ENCODE measurements at regions not wholly inside any gene's neighbourhood (a gene's known extent, or its start where the extent isn't known, plus 50 kb on each side); places are given as distances from the start of the nearest gene placed in this dataset.

DNA sequence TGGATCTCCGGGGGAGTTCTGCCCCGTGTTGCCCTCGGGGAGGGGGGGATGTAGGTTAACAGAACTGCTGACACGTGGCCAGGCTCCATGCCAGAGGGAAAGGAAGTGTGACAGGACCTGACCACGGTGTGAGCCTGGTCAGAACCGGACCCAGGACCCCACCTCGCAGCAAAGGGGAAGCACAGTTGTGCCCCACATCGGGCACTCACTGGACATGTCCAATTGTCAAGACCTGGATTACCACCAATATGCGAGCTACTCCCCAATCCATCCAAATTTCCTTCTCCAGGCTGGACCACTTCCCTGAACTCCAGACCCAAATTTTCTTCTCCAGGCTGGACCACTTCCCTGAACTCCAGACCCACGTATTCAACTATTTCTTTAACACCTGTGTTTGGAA lies 78.8 kb upstream of the PIWIL1 start:
- DNase-seq (ENCODE audit: low read depth in 2 of 2), result no peak

DNA sequence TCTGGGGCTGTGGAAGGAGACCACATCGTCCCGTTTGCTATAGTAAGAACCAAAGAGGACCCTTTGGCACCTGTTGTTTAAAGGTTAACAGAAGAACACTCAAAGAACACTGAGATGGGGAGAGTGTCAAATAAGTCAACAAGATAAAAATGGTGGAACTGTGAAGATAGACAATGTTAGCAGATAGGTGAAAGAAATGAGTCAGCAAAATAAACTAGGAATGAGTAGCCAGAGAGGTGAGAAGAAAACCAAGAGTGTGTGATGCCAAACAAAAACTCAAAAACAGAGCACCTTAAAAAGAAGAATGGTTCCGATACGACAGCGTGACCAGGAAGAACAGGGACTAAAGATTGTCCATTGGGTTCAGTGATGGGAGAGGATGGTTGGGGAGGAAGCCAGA lies 74.7 kb upstream of the PIWIL1 start:
- DNase-seq (ENCODE audit: low read depth in 2 of 2), result no peak

DNA sequence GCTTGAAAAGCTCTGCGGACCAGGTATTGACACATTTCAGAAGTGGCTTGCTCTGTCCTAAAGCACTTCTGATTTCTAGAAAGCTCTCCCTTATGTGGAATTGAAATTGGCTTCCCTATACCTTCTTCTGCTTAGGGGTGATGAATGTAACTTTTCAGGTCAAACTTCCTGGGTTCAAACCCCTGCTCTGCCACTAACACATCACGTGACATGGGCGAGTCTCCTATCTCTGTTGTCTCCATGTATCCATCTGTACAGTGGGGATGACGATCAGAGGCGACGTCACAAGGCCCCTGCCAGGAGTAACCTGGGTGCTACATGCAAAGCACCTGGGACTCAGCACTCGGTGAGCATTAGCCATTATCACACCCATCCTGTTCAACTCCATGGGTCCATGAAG lies 73.7 kb upstream of the PIWIL1 start:
- no peak for DNase-seq (ENCODE audit: low read depth in 2 of 2)

DNA sequence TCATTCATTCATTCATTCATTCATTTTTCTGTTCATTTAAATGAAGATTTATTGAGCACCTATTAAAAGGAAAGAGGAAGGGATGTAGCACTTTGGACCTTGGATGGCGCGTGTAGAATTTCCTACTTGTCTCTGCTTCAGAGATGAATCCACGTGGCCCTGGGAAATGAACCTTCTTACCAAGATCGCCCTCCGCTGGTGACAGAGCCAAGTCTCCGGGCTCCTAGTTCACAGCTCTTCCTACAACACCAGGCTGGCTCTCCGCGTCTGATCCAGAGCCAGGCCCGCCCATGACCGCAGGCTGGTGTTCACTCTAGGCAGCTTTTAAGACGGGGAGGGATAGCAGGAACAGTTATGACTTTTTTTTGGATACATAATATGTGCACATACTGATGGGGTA lies 70.9 kb upstream of the PIWIL1 start:
- no peak for DNase-seq (ENCODE audit: low read depth in 2 of 2)

DNA sequence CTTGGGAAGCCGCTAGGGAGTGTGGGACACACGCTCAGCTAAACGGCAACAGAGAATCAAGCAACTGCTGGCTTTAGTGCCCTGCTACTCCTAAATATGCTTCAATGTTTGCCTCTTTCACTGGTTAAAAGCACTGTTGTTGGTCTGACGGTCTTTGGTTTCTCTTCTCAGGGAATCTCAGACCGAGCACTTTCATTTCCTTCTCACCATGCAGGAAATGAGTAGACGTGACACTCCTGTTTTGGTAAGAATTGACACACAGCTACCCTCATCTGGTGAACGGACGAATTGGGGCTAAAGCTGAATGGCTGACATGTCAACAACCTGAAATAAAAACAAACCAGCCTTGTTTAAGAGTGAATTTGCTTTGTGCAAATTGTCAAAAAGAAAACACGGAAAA lies 57.5 kb upstream of the PIWIL1 start:
- no peak for DNase-seq (ENCODE audit: low read depth in 2 of 2)

- no peak for DNase-seq (ENCODE audit: low read depth in 2 of 2)
Observed at GRCh38 chr12:130280742-130281141, 56.9 kb upstream of the PIWIL1 start.

DNA sequence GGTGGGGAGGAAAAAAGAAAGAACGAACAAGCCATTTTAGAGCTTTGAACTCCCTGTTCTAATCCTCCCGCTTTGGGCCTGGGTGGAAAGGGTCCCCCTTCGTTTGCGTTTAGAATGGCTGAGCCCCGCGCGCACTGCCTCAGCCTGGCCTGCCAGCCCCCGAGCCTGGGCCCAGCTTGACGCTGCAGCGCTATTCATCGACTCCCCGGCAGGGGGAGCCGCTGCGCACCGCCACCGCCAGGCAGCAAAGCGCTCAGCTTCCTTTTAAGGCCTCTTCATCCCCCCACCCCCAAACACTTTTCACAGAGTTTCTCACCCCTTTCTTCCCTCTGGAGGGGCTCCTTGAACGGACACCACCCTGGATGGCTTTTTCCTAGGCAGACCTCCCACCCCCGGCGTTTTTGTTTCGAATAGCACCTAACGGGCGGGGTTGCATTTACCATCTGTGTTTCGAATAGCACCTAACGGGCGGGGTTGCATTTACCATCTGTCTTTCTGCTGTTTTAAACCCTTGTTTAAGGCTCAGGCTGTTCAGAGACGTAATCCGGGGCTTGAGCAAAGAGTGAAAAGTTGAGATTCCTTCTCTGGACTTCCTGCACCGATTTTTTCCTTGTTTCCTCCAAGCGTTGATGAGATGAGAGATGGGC lies 56.4 kb upstream of the PIWIL1 start:
- peak; percentile 20 to 32 for DNase-seq (ENCODE audit: low read depth in 2 of 2)

DNA sequence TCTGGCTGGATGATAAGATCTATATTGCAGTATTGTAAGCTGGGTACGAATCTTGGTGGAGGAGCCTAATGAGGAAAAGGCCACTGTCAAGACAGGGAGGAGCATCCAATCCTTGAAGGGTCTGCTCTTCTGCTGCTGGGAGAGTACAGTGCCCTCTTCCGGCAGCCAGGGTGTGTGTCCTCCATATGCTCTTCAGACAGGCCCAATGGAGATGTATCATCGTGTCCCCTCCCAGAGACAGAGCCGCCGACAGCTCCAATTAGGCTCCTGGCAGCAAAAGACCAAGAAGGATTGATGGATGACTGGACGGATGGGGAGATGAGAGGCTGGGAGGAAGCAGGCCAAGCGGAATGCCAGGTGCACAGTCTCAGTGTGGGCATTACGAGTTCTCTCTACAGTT lies 51.6 kb upstream of the PIWIL1 start:
- DNase-seq (ENCODE audit: low read depth in 2 of 2), result no peak

- DNase-seq (ENCODE audit: low read depth in 2 of 2), result no peak
Observed at GRCh38 chr12:130286741-130287440, 50.8 kb upstream of the PIWIL1 start.

Data from activated CD4-positive, alpha-beta T cell treated with anti-CD3 and anti-CD28 coated beads for 24 hours (primary cell).